ENCODE measurements at regions not wholly inside any gene's neighbourhood (a gene's known extent, or its start where the extent isn't known, plus 50 kb on each side); places are given as distances from the start of the nearest gene placed in this dataset.
A peak's percentile ranks its signal among the peaks of the same experiment; 100 is the strongest.

DNA sequence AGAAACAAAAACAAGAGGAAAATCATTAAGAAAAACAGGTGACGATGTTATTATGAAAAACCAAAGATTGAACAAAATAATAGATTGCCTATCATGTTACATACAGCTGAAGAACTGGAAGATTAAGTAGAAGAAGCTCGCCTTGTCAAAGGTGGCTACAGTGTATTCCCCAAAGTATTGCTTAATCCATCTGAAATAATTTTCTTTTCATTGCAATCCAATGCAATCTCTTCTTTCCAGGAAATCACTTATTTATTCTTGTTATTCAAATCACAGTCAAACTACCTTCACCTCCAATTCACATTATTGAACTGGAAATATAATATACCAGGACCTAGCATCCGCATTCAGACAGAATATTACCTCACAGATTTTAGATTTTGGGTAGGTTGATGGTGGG lies 235.9 kb downstream of the AHR start:
- DNase-seq (ENCODE audit: low read depth, low spot score): no peak
- no peak overlapping the region for H3K27ac Mint-ChIP-seq (ENCODE audit: unreplicated experiment)
- TF ChIP-seq, protein P1, sequence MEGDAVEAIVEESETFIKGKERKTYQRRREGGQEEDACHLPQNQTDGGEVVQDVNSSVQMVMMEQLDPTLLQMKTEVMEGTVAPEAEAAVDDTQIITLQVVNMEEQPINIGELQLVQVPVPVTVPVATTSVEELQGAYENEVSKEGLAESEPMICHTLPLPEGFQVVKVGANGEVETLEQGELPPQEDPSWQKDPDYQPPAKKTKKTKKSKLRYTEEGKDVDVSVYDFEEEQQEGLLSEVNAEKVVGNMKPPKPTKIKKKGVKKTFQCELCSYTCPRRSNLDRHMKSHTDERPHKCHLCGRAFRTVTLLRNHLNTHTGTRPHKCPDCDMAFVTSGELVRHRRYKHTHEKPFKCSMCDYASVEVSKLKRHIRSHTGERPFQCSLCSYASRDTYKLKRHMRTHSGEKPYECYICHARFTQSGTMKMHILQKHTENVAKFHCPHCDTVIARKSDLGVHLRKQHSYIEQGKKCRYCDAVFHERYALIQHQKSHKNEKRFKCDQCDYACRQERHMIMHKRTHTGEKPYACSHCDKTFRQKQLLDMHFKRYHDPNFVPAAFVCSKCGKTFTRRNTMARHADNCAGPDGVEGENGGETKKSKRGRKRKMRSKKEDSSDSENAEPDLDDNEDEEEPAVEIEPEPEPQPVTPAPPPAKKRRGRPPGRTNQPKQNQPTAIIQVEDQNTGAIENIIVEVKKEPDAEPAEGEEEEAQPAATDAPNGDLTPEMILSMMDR (conservative IDR thresholded peaks at IDR 0.05): no peak
- H3K27me3 Mint-ChIP-seq (ENCODE audit: low read depth): no peaks in the 10 kb centered on the region
- H3K9me3 Mint-ChIP-seq: peaks cover 13% of the 10 kb centered on the region
- no peak overlapping the region for H3K4me3 Mint-ChIP-seq
- no peaks in the 10 kb centered on the region for H3K4me1 Mint-ChIP-seq
- H3K36me3 Mint-ChIP-seq (ENCODE audit: low read depth): no peaks in the 10 kb centered on the region

DNA sequence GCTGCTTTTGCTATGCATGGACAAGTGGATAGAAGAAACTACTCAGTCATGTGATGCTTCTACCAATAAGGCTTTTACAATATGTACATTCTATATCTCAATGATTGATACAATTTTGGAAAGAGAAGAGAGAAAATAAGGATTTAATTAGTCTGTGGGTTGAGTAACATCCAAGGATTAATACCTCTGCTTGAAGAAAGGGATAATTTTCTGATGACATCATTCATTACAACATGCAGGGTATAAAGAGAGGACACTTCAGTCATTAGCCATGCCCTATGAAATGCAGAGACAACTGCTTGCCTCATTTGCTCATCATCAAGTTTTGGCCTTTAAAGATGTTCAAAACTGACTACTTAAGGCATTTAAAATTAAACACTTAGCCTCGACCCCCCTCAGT lies 237.3 kb downstream of the AHR start:
- Mint-ChIP-seq H3K9me3 (peaks cover 13% of the 10 kb centered on the region), H3K27me3 (ENCODE audit: low read depth) (no peaks in the 10 kb centered on the region), H3K27ac (ENCODE audit: unreplicated experiment) (no peak overlapping the region), H3K36me3 (ENCODE audit: low read depth) (no peaks in the 10 kb centered on the region), H3K4me1 (no peaks in the 10 kb centered on the region), H3K4me3 (no peak overlapping the region)
- TF ChIP-seq, protein P1 (conservative IDR thresholded peaks at IDR 0.05): no peak
- DNase-seq (ENCODE audit: low read depth, low spot score): no peak

DNA sequence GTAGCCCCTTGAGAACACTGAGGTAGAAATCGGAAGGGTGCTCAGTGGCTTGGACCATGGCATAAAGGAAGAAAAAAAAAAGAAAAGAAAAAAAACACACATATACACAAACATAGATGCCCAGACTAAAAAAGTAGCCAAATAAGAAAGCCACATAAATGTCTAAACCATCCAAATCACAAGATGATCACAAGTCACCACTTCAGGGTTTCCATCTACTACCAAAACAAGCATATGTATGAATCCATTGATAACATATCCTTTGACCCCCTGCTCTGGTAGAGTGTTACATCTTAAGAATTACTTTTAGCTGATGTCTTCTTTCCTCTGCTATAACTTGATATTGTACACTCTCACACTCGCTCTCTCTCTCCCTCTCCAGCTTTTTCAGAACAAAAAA lies 245.9 kb downstream of the AHR start:
- Mint-ChIP-seq H3K4me1 (peaks cover 34% of the 10 kb centered on the region), H3K27ac (ENCODE audit: unreplicated experiment) (no peak overlapping the region), H3K4me3 (no peak overlapping the region), H3K9me3 (no peaks in the 10 kb centered on the region), H3K27me3 (ENCODE audit: low read depth) (no peaks in the 10 kb centered on the region), H3K36me3 (ENCODE audit: low read depth) (no peaks in the 10 kb centered on the region)
- no peak for DNase-seq (ENCODE audit: low read depth, low spot score)
- TF ChIP-seq, protein P1 (conservative IDR thresholded peaks at IDR 0.05): no peak

DNA sequence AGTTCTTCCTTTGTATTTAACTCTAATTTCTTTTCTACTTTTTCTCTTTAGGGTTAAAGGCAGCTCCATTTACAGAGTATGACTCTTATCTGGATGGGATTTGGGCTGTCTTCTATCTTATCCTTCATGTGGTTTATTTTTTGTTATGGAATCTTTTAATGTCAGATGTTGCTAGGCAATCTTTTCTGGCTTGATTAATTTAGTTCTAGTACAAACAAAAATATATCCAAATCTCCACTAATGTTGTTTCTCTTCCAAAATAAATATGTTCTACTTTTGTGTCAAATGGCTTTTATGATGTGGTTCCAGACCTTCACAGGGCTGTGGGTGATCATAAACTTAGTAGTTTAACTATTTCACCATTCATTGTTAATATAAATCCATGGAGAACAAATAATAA lies 246.9 kb downstream of the AHR start:
- TF ChIP-seq, protein P1 (conservative IDR thresholded peaks at IDR 0.05): no peak
- Mint-ChIP-seq H3K9me3 (no peaks in the 10 kb centered on the region), H3K4me3 (no peak overlapping the region), H3K4me1 (peaks cover 34% of the 10 kb centered on the region), H3K27ac (ENCODE audit: unreplicated experiment) (peak overlapping the region; percentile 5), H3K36me3 (ENCODE audit: low read depth) (no peaks in the 10 kb centered on the region), H3K27me3 (ENCODE audit: low read depth) (no peaks in the 10 kb centered on the region)
- DNase-seq (ENCODE audit: low read depth, low spot score): no peak

DNA sequence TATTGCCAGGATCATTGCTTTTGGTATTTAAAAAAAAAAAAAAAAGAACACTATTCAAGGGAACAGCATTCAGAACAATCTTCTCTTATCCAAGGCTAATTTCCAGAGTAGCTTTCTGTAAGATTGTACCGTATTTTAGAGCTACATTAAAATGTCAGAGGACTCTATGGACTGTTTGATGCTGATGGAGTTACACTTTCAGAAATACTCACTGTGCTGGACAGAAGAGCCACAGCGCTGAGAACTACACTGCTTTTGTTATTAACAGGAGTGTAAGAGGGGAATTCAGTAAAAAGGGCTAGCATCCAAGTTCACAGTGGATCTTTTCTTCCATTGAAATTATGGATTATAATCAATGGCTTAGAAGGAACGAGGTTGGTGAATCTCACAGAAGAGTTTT lies 247.7 kb downstream of the AHR start:
- Mint-ChIP-seq H3K4me1 (peaks cover 34% of the 10 kb centered on the region), H3K4me3 (no peak overlapping the region), H3K27ac (ENCODE audit: unreplicated experiment) (peak overlapping the region; percentile 19), H3K9me3 (no peaks in the 10 kb centered on the region), H3K36me3 (ENCODE audit: low read depth) (no peaks in the 10 kb centered on the region), H3K27me3 (ENCODE audit: low read depth) (no peaks in the 10 kb centered on the region)
- TF ChIP-seq, protein P1 (conservative IDR thresholded peaks at IDR 0.05): no peak
- DNase-seq (ENCODE audit: low read depth, low spot score): no peak

DNA sequence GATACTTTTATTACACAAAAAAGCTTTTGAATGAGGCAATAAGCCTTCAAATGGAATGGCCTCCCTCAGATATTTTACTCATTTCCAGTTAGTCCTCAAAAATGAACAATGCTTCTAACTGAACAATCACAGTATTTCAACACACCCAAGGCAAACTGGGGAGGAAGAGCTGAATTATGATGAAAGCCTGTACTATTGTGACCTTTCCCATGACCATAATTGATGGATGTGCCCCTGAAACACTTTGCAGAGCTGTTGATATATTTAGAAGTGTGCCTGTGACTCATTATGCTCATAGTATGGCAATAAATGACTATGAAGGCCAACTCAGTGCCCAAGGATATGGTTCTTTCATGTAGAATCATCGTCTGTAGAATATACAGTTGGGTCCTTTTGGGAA lies 248.1 kb downstream of the AHR start:
- Mint-ChIP-seq H3K9me3 (no peaks in the 10 kb centered on the region), H3K4me1 (peaks cover 34% of the 10 kb centered on the region), H3K36me3 (ENCODE audit: low read depth) (no peaks in the 10 kb centered on the region), H3K27me3 (ENCODE audit: low read depth) (no peaks in the 10 kb centered on the region), H3K27ac (ENCODE audit: unreplicated experiment) (no peak overlapping the region), H3K4me3 (no peak overlapping the region)
- DNase-seq (ENCODE audit: low read depth, low spot score): no peak
- TF ChIP-seq, protein P1 (conservative IDR thresholded peaks at IDR 0.05): no peak

Measured in neural crest cell (in vitro differentiated cells).